PC-9 (cell line): ENCODE measurements at regions not wholly inside any gene's neighbourhood (a gene's known extent, or its start where the extent isn't known, plus 50 kb on each side); places are given as distances from the start of the nearest gene placed in this dataset.
"Not testable (repeated sequence)": the region's sequence is repeated elsewhere in the genome, so short reads cannot be mapped to it uniquely, and the experiment has no call there.

ENCODE experiments used
- BruUV-seq: library from RNA; stranded (reverse); fragments of 400-500 nt; replicated peaks from 2 replicates; lab custom pipeline; 2021; lab: Mats Ljungman, UMichigan
- CTCF ChIA-PET: fragments of 300-600 bp; sonication (Branson Sonifier 250); formaldehyde crosslinking; loops from one replicate; lab custom pipeline; 2022; ENCODE audit warnings: antibody characterized with exemption; lab: Charles Lee
- POLR2A ChIA-PET: fragments of 300-600 bp; sonication (Branson Sonifier 250); formaldehyde crosslinking; loops from one replicate; lab custom pipeline; 2022; ENCODE audit warnings: antibody characterized with exemption; ENCODE audit not compliant: unreplicated experiment; lab: Charles Lee
- DNase-seq, 2 experiments: peaks; one replicate each; pipeline versions ENCODE4 v3.0.0 to v3.0.0-alpha.2; 2015 to 2022; ENCODE audit warnings: mixed read lengths in 1 of 2
- H2AFZ ChIP-seq: fragments of 200-600 bp; sonication (generic); 2 replicates; pipeline ENCODE4 v1.8.1; 2017; ENCODE audit warnings: antibody characterized with exemption
- H3F3A ChIP-seq: fragments of 200-600 bp; sonication (generic); 2 replicates; pipeline ENCODE4 v1.8.1; 2017; ENCODE audit warnings: antibody characterized with exemption, mild to moderate bottlenecking, low read depth; ENCODE audit not compliant: insufficient read depth
- H3K27ac ChIP-seq: fragments of 200-600 bp; sonication (generic); 2 replicates; pipeline ENCODE4 v1.6.1; 2016; ENCODE audit warnings: mixed run types
- H3K27me3 ChIP-seq: fragments of 200-600 bp; sonication (generic); 2 replicates; pipeline ENCODE4 v1.6.1; 2016; ENCODE audit warnings: low read depth, mixed run types; ENCODE audit not compliant: insufficient read depth
- H3K36me3 ChIP-seq: fragments of 200-600 bp; sonication (generic); 2 replicates; pipeline ENCODE4 v1.6.1; 2016; ENCODE audit warnings: low read depth, mixed run types
- H3K4me1 ChIP-seq: fragments of 200-600 bp; sonication (generic); replicated peaks from 2 replicates; pipeline ENCODE4 v1.6.1; 2016; ENCODE audit warnings: mixed run types; ENCODE audit not compliant: insufficient read depth
- H3K4me2 ChIP-seq: fragments of 200-600 bp; sonication (generic); 2 replicates; pipeline ENCODE4 v1.6.1; 2017; ENCODE audit warnings: mixed run types
- H3K4me3 ChIP-seq: fragments of 200-600 bp; sonication (generic); 2 replicates; pipeline ENCODE4 v1.6.1; 2016; ENCODE audit warnings: mixed run types
- H3K79me2 ChIP-seq: fragments of 200-600 bp; sonication (generic); 2 replicates; pipeline ENCODE4 v1.6.1; 2017; ENCODE audit warnings: low read depth, mixed run types
- H3K9me2 ChIP-seq: fragments of 200-600 bp; sonication (generic); 2 replicates; pipeline ENCODE4 v1.8.1; 2017; ENCODE audit warnings: mild to moderate bottlenecking; ENCODE audit not compliant: insufficient read depth
- H3K9me3 ChIP-seq: fragments of 200-600 bp; sonication (generic); 2 replicates; pipeline ENCODE4 v1.8.1; 2016; ENCODE audit warnings: low read depth; ENCODE audit not compliant: insufficient read depth
- H4K20me1 ChIP-seq: fragments of 200-600 bp; sonication (generic); 2 replicates; pipeline ENCODE4 v1.8.1; 2017; ENCODE audit not compliant: insufficient read depth
- intact Hi-C: fragments of 100-400 bp; cut with micrococcal nuclease; formaldehyde crosslinking; loops from one replicate; pipeline ENCODE4 v1.10.0; 2022; ENCODE audit not compliant: unreplicated experiment

GRCh38 chr4:131734851-131735385 is 1414.2 kb upstream of the PCDH10 start:
- H3K4me2 ChIP-seq, H3K79me2 ChIP-seq, H4K20me1 ChIP-seq, H2AFZ ChIP-seq, H3K9me2 ChIP-seq, POLR2A ChIA-PET, H3K36me3 ChIP-seq, H3K27ac ChIP-seq, H3K27me3 ChIP-seq, H3F3A ChIP-seq, CTCF ChIA-PET, H3K4me3 ChIP-seq, DNase-seq, intact Hi-C loops, H3K4me1 ChIP-seq, H3K9me3 ChIP-seq, BruUV-seq: not testable (repeated sequence)

GRCh38 chr4:131738991-131739390 is 1410.1 kb upstream of the PCDH10 start:
- H4K20me1 ChIP-seq, H3K4me2 ChIP-seq, H3K36me3 ChIP-seq, H2AFZ ChIP-seq, POLR2A ChIA-PET, H3F3A ChIP-seq, H3K9me3 ChIP-seq, intact Hi-C loops, H3K27ac ChIP-seq, H3K9me2 ChIP-seq, H3K27me3 ChIP-seq, BruUV-seq, CTCF ChIA-PET, H3K79me2 ChIP-seq, H3K4me3 ChIP-seq, DNase-seq, H3K4me1 ChIP-seq: not testable (repeated sequence)

GRCh38 chr4:131741836-131742235 is 1407.3 kb upstream of the PCDH10 start:
- H3K79me2 ChIP-seq, H3F3A ChIP-seq, H3K27ac ChIP-seq, H3K9me3 ChIP-seq, CTCF ChIA-PET, BruUV-seq, H3K4me3 ChIP-seq, H3K9me2 ChIP-seq, H3K4me2 ChIP-seq, H2AFZ ChIP-seq, intact Hi-C loops, H3K27me3 ChIP-seq, H4K20me1 ChIP-seq, H3K36me3 ChIP-seq, POLR2A ChIA-PET, DNase-seq, H3K4me1 ChIP-seq: not testable (repeated sequence)

- intact Hi-C loops = not testable (repeated sequence)
These were observed 1406.4 kb upstream of the PCDH10 start for GRCh38 chr4:131742536-131743205.

GRCh38 chr4:131743348-131743747 is 1405.7 kb upstream of the PCDH10 start:
- H3K36me3 ChIP-seq, DNase-seq, H3K4me3 ChIP-seq, H3F3A ChIP-seq, H3K4me2 ChIP-seq, H3K27ac ChIP-seq, H4K20me1 ChIP-seq, H3K79me2 ChIP-seq, CTCF ChIA-PET, intact Hi-C loops, H3K9me3 ChIP-seq, H3K27me3 ChIP-seq, H2AFZ ChIP-seq, H3K9me2 ChIP-seq, H3K4me1 ChIP-seq, BruUV-seq, POLR2A ChIA-PET: not testable (repeated sequence)

More at GRCh38 chr4:131742536-131743205, 1406.4 kb upstream of the PCDH10 start:
- H3K27me3 ChIP-seq, POLR2A ChIA-PET, CTCF ChIA-PET, H3K4me1 ChIP-seq, H3K9me3 ChIP-seq, H4K20me1 ChIP-seq, BruUV-seq, H3K4me2 ChIP-seq, DNase-seq, H3K79me2 ChIP-seq, H3K9me2 ChIP-seq, H3K4me3 ChIP-seq, H2AFZ ChIP-seq, H3F3A ChIP-seq, H3K27ac ChIP-seq, H3K36me3 ChIP-seq: not testable (repeated sequence)

- DNase-seq, intact Hi-C loops, H3K27ac ChIP-seq, H2AFZ ChIP-seq, H3F3A ChIP-seq, H3K9me2 ChIP-seq, H3K36me3 ChIP-seq, H3K4me3 ChIP-seq, H4K20me1 ChIP-seq, H3K4me2 ChIP-seq, POLR2A ChIA-PET, H3K27me3 ChIP-seq, CTCF ChIA-PET, BruUV-seq, H3K79me2 ChIP-seq, H3K4me1 ChIP-seq, H3K9me3 ChIP-seq: not testable (repeated sequence)
These were observed 1401.9 kb upstream of the PCDH10 start for GRCh38 chr4:131747203-131747602.

- POLR2A ChIA-PET = not testable (repeated sequence)
These were observed 1399.9 kb upstream of the PCDH10 start for GRCh38 chr4:131749224-131749623.

More at GRCh38 chr4:131749224-131749623, 1399.9 kb upstream of the PCDH10 start:
- H4K20me1 ChIP-seq, H3K36me3 ChIP-seq, H3K4me2 ChIP-seq, H3K9me3 ChIP-seq, intact Hi-C loops, H3K4me3 ChIP-seq, H3K79me2 ChIP-seq, BruUV-seq, H3K27ac ChIP-seq, DNase-seq, H2AFZ ChIP-seq, H3K9me2 ChIP-seq, H3F3A ChIP-seq, H3K4me1 ChIP-seq, CTCF ChIA-PET, H3K27me3 ChIP-seq: not testable (repeated sequence)
